ENCODE measurements at regions not wholly inside any gene's neighbourhood (a gene's known extent, or its start where the extent isn't known, plus 50 kb on each side); places are given as distances from the start of the nearest gene placed in this dataset.

DNA sequence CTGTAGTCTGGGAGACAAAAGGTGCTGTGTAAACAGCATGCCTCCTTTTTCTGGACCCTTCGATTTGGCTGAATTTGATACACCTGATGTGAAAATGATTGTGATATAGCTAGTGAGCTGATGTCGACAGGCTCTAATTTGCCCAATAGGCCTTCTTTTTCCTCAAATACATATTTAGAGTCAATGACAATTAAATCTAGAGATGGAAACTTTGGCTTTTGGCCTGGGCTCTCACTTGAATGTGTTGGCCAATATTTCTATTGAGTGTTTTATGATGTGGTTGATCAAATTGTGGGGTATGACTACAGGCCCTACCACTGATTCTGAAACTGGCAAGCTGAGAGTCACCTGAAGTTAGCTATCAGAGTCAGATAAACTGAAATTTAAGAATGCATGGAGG lies 151.8 kb upstream of the MEOX2 start:
- TF ChIP-seq, protein P1, sequence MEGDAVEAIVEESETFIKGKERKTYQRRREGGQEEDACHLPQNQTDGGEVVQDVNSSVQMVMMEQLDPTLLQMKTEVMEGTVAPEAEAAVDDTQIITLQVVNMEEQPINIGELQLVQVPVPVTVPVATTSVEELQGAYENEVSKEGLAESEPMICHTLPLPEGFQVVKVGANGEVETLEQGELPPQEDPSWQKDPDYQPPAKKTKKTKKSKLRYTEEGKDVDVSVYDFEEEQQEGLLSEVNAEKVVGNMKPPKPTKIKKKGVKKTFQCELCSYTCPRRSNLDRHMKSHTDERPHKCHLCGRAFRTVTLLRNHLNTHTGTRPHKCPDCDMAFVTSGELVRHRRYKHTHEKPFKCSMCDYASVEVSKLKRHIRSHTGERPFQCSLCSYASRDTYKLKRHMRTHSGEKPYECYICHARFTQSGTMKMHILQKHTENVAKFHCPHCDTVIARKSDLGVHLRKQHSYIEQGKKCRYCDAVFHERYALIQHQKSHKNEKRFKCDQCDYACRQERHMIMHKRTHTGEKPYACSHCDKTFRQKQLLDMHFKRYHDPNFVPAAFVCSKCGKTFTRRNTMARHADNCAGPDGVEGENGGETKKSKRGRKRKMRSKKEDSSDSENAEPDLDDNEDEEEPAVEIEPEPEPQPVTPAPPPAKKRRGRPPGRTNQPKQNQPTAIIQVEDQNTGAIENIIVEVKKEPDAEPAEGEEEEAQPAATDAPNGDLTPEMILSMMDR (IDR thresholded peaks at IDR 0.05): no peak
- no peak for TF ChIP-seq POLR2A (IDR thresholded peaks at IDR 0.05)

Data from thyroid gland (tissue), 4 donors.